HUDEP-2 (cell line): ENCODE measurements at regions not wholly inside any gene's neighbourhood (a gene's known extent, or its start where the extent isn't known, plus 50 kb on each side); places are given as distances from the start of the nearest gene placed in this dataset.
"Not testable (repeated sequence)": the region's sequence is repeated elsewhere in the genome, so short reads cannot be mapped to it uniquely, and the experiment has no call there.

ENCODE experiments used
- DNase-seq, 76 experiments: peaks; one replicate each; lab custom pipeline; 2025; ENCODE audit not compliant: unreplicated experiment in 76 of 76; lab: John Stamatoyannopoulos, UW

DNA sequence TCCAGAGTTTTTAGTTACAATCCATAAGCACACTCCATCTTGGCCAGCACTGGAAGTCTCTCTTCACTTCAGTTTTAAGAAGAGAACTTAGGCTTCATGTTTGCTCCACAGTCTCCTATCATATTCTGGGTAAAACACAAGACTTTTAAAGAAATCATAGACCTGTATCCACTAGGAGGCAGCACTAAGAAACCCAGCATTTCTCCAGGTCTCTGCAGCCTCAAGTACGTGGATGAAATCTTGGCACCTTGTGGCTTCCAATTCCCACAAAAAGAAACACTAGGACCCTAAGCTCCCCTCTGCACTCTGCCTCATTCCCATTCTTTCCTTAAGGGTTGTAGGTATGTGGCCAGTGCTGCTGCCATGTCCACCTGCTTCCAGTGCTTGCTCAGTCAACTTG lies 367.3 kb upstream of the CASK start:
- DNase-seq: peak in 1 of 76 experiments; percentile 0

DNA sequence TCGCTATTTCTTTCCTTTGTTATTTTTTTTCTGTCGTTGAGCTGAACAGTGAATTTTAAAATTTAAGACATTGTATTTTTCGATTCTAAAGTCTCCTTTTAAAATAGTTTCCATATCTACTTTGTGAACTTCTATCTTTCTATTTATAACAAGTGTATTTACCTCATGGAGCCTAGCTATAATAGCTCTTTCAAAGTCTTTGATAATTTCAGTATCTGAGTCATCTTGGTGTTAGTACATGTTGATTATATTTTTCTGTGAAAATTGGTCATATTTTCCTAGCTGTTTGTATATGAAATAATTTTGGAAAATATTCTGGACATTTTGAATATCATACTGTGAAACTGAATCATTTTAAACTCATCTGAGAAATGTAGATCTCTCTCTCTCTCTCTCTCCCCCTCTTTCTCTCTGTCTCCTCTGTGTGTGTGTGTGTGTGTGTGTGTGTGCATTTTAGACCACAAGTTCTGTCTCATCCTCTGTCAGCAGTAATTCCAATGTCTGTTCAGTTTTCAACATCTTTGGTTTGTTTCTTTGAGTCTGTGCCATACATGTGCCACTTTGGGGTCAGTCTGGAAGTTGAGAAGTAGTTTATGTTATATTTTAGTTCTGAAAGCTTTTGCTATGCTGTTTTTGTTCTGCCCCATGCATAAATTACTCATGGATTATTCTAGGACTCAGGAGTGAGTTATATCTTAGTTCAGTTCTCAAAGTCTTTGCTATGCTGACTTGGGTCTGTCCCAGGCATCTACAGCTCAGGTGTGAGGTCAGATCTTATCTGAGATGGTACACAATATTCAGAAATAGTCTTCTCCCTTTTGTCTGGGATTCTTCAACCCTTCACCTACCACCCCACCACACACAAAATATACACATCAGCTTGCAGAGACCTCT lies 366.4 kb upstream of the CASK start:
- DNase-seq: no peak

DNA sequence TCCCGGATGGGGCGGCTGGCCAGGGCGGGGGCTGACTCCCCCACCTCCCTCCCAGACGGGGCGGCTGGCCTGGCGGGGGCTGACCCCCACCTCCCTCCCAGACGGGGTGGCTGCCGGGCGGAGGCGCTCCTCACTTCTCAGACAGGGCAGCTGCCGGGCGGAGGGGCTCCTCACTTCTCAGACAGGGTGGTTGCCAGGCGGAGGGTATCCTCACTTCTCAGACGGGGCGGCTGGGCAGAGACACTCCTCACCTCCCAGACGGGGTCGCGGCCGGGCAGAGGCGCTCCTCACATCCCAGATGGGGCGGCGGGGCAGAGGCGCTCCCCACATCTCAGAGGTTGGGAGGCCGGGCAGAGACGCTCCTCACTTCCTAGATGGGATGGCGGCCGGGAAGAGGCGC lies 362.3 kb upstream of the CASK start:
- not testable (repeated sequence) for DNase-seq

DNA sequence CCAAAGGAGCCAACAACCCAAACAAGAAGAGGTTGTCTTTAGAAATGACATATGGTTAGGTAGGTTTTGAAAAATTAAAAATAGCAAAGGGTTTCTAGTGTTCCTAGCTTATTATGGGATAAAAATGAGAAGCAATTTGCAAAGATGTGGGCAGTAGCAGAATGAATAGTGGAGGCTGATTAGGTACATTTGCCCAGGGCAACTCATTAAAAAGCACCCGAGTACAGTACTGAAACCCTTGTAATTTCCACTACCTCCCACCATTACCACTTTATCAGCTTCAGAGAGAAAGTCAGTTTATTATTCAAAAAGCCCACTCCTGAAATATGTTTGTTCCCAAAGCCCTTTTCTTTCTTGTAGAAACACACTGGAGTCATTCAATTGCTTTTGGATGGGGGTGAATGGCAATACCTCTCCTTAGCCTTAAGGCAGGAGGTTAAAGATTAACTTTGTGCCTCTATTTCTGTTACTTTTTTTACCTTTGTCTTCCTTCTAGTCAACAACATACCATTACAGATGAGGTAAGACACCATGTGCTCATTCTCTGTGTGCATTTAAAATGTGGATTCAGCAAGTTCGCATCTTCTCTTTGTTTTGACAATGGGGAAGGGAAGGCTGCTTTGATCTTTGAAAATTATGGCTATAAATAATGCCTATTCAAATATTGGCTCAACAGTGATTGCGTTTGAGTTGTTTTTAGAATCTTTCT lies 353.8 kb upstream of the CASK start:
- DNase-seq: no peak

DNA sequence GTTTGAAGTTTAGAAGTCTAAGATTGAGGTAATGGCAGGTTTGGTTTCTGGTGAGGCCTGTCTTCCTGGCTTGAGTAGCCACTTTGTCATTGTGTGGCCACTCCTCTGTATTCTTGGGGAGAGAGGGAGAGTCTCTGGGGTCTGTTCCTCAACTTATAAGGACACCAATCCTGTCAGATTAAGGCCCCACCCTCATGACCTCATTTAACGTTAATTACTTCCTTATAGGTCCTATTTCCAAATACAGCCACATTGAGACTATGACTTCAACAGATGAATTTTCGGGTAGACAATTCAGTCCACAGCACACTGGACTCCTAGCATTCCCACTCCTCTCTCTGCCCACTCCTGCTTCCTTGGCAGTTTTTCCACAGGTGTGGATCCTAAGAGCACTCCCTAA lies 350.8 kb upstream of the CASK start:
- DNase-seq: no peak

DNA sequence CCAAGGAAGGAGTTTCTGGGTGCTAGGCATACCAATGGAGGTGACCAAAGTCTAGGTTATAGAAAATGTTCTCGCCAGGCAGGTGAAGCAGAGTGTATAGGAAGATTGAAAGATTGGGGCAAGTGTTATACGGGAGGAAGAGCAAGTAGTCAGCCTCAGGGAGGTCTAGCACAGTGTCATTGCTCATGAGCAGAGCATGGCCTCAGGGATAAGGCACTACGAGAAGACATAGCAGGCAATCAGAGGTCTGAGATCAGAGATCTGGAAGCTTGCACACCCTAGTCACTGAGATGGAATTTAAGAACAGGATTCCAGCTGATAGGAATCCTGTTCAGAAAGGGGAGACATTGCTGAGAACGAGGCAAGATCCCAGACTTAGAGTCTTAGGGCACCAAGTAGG lies 350.0 kb upstream of the CASK start:
- DNase-seq: no peak

DNA sequence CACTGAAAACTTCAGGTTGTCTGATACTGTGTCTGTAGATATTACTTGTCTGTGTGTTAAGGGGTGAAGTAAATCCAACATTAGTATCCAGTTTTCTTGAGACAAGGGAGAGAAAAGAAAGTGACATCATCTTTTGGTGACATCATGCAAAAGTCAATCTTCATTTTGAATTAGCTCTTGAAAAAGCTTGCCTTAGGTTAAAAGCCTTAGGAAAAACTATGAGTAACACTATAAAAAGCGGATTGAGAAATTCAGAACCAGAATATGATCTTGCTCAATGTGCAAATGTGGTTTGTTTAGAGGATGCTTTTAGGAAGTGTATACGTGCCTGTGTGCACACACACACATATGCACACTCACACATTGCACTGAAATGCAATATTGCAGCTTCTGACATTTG lies 345.8 kb upstream of the CASK start:
- no peak for DNase-seq

DNA sequence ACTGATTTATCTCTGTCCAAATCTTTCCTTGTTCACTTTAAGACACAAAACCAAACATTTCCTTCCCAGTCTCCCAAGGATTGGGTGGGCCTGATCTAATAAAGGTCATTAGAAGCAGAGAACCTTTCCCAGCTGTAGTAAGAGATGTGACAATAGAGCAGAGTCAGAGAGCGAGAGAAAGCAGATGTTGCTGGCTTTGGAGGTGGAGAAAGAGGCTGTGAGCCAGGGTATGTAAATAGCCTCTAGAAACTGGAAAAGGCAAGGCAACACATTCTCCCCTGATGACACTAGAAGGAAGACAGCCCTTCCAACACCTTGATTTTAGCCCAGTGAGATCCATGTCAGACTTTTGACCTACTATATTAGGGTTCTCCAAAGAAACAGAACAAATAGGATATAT lies 337.5 kb upstream of the CASK start:
- no peak for DNase-seq

DNA sequence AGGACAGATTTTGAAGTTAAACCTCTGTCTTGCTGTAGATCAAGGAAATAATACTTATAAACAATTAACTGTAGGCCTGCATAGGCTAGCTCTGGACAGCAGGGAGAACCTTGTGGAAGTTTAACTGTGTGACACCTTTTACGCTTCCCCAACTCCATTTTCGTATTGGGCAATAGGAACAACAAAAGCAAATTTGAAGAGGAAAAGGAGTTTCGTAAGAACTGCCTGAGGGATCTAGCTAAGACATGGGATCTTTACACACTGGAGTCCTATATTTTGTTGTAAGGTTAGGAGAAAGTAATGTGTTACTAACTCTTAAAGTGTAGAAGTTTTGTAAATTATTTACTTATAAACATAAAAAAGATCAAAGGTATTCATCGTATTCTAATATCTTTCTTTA lies 324.9 kb upstream of the CASK start:
- DNase-seq: no peak

DNA sequence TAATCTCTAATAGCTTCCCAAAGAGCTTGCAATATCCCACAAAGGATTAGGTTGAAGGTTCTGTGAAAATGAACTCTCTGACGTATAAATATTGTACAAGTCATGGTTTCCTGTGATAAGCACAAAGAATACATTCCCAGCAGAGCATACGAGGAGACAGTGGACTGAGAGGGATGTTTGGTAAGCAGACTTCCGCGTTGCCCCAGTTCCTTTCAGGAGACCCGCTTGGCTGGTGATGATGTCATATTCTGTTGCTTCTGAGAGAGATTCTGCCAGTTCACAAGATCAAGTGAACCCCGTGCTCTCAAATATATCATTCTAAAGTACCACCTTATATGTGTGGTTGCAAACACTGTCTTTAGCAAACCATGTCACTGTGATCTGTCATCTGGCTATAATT lies 323.9 kb upstream of the CASK start:
- no peak for DNase-seq

DNA sequence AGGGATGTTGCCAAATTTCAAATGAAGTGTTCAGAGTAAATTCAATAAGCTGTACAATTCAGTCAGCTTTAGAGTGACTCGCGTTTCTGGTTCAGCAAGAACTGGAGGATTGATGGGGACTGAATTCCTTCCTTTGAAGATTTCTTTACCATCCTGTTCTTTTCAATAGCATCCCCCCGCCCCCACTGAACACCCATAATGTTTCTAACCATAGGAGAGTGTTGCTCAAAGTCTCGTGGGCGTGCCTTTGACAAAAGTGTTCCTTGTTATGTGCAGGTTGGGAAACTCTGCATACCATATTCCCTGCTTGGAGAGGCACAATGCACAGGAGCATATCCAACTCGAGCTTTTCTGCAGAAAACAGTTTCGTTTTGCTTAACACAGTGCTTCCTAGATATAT lies 323.5 kb upstream of the CASK start:
- no peak for DNase-seq

DNA sequence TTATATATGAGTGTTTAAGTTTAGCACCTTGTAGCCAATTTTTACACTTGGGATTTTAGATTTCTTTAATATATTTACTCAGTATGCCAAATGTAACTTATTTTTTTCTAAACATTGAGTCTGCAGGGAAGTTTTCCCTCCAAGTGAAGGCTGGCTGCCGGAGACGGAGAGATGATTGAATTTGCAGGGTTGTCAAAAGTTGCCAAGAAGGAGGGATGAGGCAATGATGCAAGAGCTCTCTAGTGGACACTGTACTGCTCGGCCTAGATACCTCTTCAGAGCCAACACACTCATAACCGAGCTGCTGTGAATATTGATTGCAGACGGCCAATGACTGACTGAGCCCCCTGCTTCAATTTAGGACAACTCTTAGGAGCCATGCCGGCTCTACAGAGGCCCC lies 318.6 kb upstream of the CASK start:
- DNase-seq: no peak

DNA sequence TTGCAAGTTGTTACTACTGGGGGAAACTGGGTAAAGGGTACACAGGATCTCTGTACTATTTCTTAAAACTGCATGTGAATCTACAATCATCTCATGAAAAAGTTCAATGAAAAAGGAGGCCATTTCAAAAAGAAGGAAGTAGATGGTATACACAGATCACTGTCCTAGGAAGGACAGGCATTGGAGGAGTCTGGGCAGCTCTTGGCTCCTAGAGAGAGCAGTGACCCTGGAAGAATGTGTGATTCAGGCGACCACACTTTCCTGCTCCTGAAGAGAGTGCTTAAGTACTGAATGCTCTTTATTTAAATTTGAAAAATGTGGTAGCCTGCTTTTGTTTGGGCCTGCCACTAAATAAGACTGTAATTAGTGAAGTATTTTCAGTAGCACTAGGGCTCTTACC lies 318.1 kb upstream of the CASK start:
- DNase-seq: no peak

DNA sequence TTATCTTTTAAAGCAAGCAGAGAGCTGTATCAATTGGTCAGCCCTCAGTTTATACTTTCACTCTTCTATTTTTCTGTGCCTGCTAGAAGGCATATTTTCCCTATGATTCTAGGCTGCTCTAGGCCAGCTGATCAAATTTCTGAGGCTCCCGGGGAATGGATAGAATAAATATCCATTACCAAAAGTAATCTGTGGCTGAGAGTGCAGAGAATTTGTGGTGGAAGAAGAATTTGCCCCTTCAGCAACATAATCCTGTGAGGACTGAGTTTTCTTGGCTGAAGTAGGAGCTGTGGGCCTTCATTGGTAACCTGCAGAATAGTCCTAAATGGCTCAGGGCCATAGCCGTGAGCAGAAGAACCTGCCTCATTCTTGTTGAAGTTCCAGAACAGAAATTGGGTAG lies 314.6 kb upstream of the CASK start:
- DNase-seq: no peak

DNA sequence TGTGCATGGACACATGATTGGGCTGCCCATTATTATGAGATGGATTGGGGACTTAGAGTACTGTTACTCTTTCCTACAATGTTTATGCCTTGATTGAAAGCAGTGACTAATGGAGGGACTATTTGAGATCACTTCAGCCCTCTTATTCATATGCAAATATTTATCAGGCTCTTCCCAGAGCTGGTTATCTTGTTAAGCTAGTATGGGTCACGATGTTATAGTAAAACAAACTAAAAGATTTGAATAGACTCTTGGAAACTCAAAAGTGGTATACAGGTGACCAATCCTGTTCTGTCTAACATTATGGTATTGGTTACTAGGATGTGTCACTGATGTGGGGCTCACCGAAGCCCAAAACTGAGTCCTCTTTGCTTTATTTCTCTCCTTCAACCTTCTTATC lies 306.2 kb upstream of the CASK start:
- DNase-seq: no peak

DNA sequence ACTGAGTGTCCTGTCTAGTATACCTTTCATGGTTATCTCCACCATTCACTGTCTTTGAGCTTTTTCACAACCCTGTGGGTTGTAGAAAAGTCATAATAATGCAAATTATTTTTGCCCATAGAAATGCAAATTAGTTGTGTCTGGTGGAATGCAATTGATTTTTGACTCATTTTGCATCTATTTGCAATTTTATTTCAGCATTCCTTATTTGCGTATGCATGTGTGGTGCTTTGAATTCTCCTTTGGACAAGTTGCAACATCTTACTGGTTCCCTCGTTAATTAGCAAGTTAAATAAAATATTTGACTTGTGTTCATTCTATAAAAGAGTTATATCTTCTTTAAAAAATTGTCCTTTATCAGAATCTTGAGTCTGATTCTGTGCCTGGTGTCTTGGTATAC lies 297.3 kb upstream of the CASK start:
- no peak for DNase-seq

DNA sequence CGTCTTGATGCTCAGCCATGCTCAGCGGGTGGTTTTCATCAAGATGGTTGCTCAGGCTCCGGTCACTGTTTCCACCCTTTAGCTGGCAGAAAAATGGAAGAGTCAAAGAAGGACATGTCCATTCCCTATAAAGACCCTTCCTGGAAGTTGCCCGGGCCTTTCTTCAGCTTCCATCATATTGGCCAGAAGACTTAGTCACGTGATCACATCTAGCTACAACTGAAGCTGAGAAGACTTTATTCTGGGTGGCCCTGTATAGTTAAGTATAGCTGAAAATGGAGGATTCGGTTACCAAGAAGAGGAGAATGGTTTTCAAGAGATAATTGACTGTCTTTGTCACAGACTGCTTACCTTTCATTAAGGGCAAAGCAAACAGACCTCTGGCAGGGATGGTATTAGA lies 296.7 kb upstream of the CASK start:
- DNase-seq: no peak

DNA sequence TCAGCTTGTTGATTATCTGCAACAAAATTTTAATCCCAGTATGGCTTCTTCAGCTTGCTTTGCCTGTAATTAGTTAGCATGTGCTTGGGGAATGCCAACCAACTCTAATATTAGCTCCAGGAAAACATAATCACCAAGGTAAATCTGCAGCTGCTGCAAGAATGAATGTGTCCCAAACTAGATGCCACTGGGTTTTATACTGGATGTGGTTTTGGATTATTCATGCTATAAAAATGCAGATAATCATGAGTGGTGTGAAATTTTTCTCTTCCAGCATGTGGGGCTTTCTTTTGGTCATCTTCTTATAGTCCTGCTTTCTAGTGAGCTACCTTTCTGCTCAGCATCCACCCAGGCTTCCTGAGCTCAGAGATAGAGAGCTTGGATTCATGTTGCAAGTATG lies 295.9 kb upstream of the CASK start:
- DNase-seq: no peak

DNA sequence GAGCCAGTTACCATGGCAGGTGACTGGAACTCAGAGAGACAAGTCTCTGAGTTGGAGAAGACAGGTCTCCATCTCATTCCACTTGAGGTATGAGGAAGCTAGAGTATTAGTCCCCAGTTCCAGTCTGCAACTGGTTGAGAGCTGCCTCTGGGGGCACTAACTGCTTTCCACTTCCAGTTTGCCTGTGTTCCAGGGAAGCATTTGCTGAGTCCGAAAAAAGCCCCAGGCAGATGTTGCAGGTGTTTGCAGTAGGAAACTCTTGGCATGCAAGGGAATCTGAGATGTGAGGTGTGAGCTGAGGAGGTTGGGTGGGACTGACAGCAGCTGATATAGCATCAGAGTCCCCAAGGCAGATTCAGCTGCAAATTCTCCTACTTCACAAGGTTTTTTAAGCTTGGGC lies 272.2 kb upstream of the CASK start:
- no peak for DNase-seq

DNA sequence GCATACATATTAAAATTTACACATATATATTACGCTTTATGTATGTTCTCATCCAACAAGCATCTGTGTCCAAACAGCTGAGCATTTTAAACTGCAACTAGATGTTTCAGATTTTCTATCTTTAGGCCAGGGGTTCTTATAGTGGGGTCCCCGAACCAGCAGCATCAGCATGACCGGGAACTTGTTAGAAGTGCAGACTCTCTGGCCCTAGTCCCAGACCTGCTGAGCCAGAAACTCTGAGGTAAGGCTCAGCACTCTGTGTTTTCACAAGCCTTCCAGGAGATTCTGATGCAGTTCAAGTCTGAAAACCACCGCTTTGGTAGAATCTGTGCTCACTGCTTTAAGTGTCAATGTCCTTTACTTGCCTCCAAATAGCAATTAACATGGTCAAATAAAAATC lies 266.2 kb upstream of the CASK start:
- no peak for DNase-seq

DNA sequence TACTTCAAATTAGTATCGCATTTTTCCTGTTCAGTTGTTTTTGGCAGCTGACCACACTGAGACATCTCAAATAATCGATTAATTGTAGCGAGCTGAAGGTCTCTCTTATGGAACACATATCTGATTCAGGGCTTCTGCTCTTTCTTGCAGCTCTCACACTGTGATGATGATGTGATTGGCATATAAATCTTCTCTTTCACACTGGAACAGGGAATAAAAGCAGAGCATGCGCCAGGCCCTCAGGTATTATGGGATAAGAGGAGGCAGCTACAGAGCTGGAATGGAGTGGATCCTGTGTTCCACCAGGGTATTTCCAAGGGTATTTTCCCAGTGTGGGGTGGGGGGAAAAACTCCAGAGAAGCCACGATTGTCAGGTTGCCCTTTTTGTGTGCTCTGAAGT lies 265.4 kb upstream of the CASK start:
- DNase-seq: no peak

DNA sequence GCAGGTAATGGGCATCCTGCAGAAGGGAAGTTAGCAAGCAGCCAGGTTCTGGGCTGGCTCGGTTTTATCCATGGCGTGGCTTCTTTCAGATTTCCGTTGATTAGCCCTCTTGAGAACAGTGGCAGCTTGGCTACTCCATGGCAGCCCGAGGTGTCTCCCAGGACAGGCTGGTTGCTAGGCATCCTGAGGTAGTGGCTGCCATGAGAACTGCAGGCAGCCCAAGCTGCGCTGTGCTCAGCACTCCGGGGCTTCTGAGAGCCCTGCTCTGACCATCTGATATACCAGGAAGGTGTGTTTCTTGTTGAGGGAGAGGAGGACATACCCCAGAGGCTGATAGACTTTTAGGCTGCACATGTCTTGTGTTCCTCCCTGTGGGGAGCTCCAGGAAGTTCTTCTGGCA lies 253.4 kb upstream of the CASK start:
- no peak for DNase-seq
